Gastroesophageal sphincter (tissue), 3 donors: ENCODE measurements at regions not wholly inside any gene's neighbourhood (a gene's known extent, or its start where the extent isn't known, plus 50 kb on each side); places are given as distances from the start of the nearest gene placed in this dataset.

Experiments used
- CTCF ChIP-seq, 4 experiments: fragments of 200-600 bp in 2 of 4; fragments of 450-650 bp in 2 of 4; sonication (generic) in 1 of 4; IDR thresholded peaks; one replicate each; pipeline ENCODE4 v1.5.1; 2017 to 2019; ENCODE audit warnings: antibody characterized with exemption in 4 of 4, mild to moderate bottlenecking in 2 of 4, moderate library complexity in 2 of 4
- POLR2AphosphoS5 ChIP-seq: sonication (generic); formaldehyde crosslinking; IDR thresholded peaks from one replicate; pipeline ENCODE4 v1.6.1; 2017; ENCODE audit warnings: antibody characterized with exemption

GRCh38 chr5:125630237-125630636 lies 793.0 kb upstream of the GRAMD2B start:
- no peak for TF ChIP-seq CTCF (IDR thresholded peaks at IDR 0.05)
- no peak for TF ChIP-seq POLR2AphosphoS5
